ENCODE measurements at regions not wholly inside any gene's neighbourhood (a gene's known extent, or its start where the extent isn't known, plus 50 kb on each side); places are given as distances from the start of the nearest gene placed in this dataset.
"Not testable (repeated sequence)": the region's sequence is repeated elsewhere in the genome, so short reads cannot be mapped to it uniquely, and the experiment has no call there.

DNA sequence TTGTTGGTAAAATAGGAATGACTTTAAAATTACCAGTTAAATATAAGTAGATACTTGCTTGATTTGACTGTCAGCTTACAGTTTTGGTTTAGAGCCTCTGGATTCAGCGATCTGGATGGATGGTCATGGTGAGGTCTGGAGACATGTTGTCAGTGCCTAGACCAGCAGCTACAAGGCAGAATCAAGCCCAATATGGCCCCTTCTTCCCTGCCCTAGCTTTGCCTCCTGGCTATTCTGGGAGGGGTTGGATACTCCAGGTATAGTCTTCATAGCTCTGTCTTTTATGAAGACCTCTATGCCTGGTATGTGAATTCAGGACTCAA, 166.5 kb upstream of the VIPR2 start:
- H3K4me3 ChIP-seq (ENCODE audit: insufficient read depth, low read length): no peak overlapping the region
- no peaks in the 10 kb centered on the region for H3K4me1 ChIP-seq (ENCODE audit: insufficient read depth, low read length)
- H3K27me3 ChIP-seq (ENCODE audit: insufficient read depth, low read length): no peaks in the 10 kb centered on the region
- H3K4me2 ChIP-seq (ENCODE audit: insufficient read depth, low read length): no peak overlapping the region
- no peaks in the 10 kb centered on the region for H3K36me3 ChIP-seq (ENCODE audit: insufficient read depth, low read length)
- H3K27ac ChIP-seq (ENCODE audit: low read depth, low read length): no peak overlapping the region
- H2AFZ ChIP-seq (ENCODE audit: low read length): no peak overlapping the region
- H4K20me1 ChIP-seq (ENCODE audit: insufficient read depth, low read length): no peaks in the 10 kb centered on the region
- no peak for TF ChIP-seq CTCF (IDR thresholded peaks at IDR 0.05; ENCODE audit: extremely low read depth, low read depth, low read length)
- no peaks in the 10 kb centered on the region for H3K79me2 ChIP-seq (ENCODE audit: insufficient read depth, low read length)
- H3K9me3 ChIP-seq (ENCODE audit: low read depth, low read length): no peaks in the 10 kb centered on the region
- no peak for DNase-seq (ENCODE audit: insufficient read length, low spot score, missing footprints)

DNA sequence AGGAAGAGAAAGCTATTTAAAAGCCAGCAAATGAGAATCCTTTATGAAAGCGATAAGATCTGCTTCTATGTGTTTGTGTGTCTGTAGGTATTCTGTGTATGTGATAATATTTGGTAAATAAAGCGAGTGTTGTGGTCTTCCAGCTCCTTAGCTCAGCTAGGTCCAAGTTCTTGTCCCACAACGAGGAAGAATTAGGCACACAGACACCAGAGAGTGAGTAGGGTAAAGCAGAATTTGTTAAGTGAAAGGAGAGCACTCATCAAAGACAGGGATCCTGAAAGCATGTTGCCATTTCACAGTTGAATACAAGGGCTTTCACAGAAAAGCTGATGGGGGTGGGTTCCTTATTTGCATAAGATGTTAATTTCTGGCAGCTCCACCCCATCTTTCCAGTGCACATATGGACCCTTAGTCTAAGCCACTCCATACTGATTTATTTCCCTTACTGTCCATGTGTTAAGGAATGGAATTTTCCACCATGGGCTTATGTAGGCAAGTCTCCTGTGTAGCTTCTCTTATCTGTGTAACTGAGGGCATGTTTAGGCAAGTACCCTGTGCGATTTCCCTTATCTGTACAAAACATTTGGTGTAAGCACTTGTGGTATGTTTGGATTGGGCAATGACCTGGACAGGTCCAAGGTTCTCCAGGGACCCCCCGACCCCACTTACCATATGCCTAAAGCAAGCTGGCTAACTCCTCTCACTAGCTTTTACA, 165.9 kb upstream of the VIPR2 start:
- H3K4me3 ChIP-seq (ENCODE audit: insufficient read depth, low read length): no peak overlapping the region
- no peaks in the 10 kb centered on the region for H3K79me2 ChIP-seq (ENCODE audit: insufficient read depth, low read length)
- no peak for TF ChIP-seq CTCF (IDR thresholded peaks at IDR 0.05; ENCODE audit: extremely low read depth, low read depth, low read length)
- no peaks in the 10 kb centered on the region for H3K9me3 ChIP-seq (ENCODE audit: low read depth, low read length)
- DNase-seq (ENCODE audit: insufficient read length, low spot score, missing footprints): no peak
- H3K27me3 ChIP-seq (ENCODE audit: insufficient read depth, low read length): no peaks in the 10 kb centered on the region
- no peak overlapping the region for H3K4me2 ChIP-seq (ENCODE audit: insufficient read depth, low read length)
- H2AFZ ChIP-seq (ENCODE audit: low read length): no peak overlapping the region
- no peak overlapping the region for H3K27ac ChIP-seq (ENCODE audit: low read depth, low read length)
- no peaks in the 10 kb centered on the region for H4K20me1 ChIP-seq (ENCODE audit: insufficient read depth, low read length)
- no peaks in the 10 kb centered on the region for H3K4me1 ChIP-seq (ENCODE audit: insufficient read depth, low read length)
- H3K36me3 ChIP-seq (ENCODE audit: insufficient read depth, low read length): no peaks in the 10 kb centered on the region

DNA sequence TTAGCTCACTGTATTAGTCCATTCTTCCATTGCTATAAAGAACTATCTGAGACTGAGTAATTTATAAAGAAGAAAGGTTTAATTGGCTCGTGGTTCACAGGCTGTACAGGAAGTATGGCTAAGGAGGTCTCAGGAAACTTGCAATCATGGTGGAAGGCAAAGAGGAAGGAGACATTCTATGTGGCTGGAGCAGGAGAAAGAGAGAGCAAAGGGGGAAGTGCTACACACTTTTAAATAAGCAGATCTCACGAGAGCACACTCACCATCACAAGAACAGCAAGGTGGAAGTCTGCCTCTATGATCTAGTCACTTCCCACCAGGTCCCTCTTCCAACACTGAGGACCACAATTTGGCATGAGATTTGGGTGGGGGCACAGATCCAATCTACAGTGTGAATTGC, 164.5 kb upstream of the VIPR2 start:
- H3K36me3 ChIP-seq (ENCODE audit: insufficient read depth, low read length); H2AFZ ChIP-seq (ENCODE audit: low read length); H3K27ac ChIP-seq (ENCODE audit: low read depth, low read length); H3K4me3 ChIP-seq (ENCODE audit: insufficient read depth, low read length); H3K9me3 ChIP-seq (ENCODE audit: low read depth, low read length); H4K20me1 ChIP-seq (ENCODE audit: insufficient read depth, low read length); H3K4me1 ChIP-seq (ENCODE audit: insufficient read depth, low read length); DNase-seq (ENCODE audit: insufficient read length, low spot score, missing footprints); H3K79me2 ChIP-seq (ENCODE audit: insufficient read depth, low read length); H3K27me3 ChIP-seq (ENCODE audit: insufficient read depth, low read length); H3K4me2 ChIP-seq (ENCODE audit: insufficient read depth, low read length): not testable (repeated sequence)

DNA sequence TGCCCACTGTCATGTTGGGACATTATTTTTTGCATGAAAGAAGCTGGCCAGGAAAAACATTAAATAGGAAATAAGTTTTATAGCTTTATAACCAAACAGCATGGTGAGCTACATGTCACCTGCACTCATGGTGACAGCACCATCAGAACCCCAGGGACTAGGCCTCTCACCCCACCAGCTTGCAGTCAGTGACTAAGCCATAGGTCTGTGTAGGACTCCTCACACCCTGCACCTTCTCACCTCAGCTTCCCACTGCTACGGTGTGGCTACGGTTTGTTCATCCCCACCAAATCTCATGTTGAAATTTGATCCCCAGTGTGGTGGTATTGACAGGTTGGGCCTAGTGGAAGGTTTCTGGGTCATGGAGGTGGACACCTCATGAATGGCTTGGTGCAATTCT, 161.3 kb upstream of the VIPR2 start:
- H3K9me3 ChIP-seq (ENCODE audit: low read depth, low read length): no peaks in the 10 kb centered on the region
- no peaks in the 10 kb centered on the region for H3K79me2 ChIP-seq (ENCODE audit: insufficient read depth, low read length)
- no peak for DNase-seq (ENCODE audit: insufficient read length, low spot score, missing footprints)
- no peak overlapping the region for H3K4me3 ChIP-seq (ENCODE audit: insufficient read depth, low read length)
- no peak overlapping the region for H3K27ac ChIP-seq (ENCODE audit: low read depth, low read length)
- H3K4me1 ChIP-seq (ENCODE audit: insufficient read depth, low read length): no peaks in the 10 kb centered on the region
- H3K4me2 ChIP-seq (ENCODE audit: insufficient read depth, low read length): no peak overlapping the region
- H3K27me3 ChIP-seq (ENCODE audit: insufficient read depth, low read length): no peaks in the 10 kb centered on the region
- no peaks in the 10 kb centered on the region for H4K20me1 ChIP-seq (ENCODE audit: insufficient read depth, low read length)
- no peaks in the 10 kb centered on the region for H3K36me3 ChIP-seq (ENCODE audit: insufficient read depth, low read length)
- TF ChIP-seq CTCF (IDR thresholded peaks at IDR 0.05; ENCODE audit: extremely low read depth, low read depth, low read length): no peak
- no peak overlapping the region for H2AFZ ChIP-seq (ENCODE audit: low read length)

DNA sequence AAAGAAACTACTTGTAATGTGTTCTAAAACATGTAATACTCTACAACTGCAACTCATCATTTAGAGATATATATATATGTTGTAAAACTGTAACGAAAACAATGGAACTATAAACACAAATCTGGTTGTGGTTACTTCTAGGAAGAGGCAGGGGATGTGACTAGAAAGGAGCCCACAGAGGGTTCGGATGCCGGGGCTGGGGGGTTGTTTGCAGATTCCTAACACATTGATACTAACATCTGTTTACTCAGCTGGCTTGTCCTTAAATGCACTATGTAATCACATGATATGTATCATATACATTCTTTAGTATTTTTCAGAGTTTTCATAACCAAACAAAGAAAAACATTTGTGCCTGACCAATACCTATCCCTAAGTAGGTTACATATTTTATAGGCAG, 160.5 kb upstream of the VIPR2 start:
- H3K9me3 ChIP-seq (ENCODE audit: low read depth, low read length); H3K79me2 ChIP-seq (ENCODE audit: insufficient read depth, low read length); H3K4me3 ChIP-seq (ENCODE audit: insufficient read depth, low read length); H3K36me3 ChIP-seq (ENCODE audit: insufficient read depth, low read length); H2AFZ ChIP-seq (ENCODE audit: low read length); H3K4me1 ChIP-seq (ENCODE audit: insufficient read depth, low read length); H4K20me1 ChIP-seq (ENCODE audit: insufficient read depth, low read length); H3K4me2 ChIP-seq (ENCODE audit: insufficient read depth, low read length); DNase-seq (ENCODE audit: insufficient read length, low spot score, missing footprints); H3K27me3 ChIP-seq (ENCODE audit: insufficient read depth, low read length); H3K27ac ChIP-seq (ENCODE audit: low read depth, low read length): not testable (repeated sequence)

DNA sequence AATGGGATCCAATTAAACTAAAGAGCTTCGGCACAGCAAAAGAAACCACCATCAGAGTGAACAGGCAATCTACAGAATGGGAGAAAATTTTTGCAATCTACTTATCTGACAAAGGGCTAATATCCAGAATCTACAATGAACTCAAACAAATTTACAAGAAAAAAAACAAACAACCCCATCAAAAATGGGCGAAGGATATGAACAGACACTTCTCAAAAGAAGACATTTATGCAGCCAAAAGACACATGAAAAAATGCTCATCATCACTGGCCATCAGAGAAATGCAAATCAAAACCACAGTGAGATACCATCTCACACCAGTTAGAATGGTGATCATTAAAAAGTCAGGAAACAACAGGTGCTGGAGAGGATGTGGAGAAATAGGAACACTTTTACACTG, 158.8 kb upstream of the VIPR2 start:
- H2AFZ ChIP-seq (ENCODE audit: low read length); H3K4me3 ChIP-seq (ENCODE audit: insufficient read depth, low read length); H3K27me3 ChIP-seq (ENCODE audit: insufficient read depth, low read length); H3K36me3 ChIP-seq (ENCODE audit: insufficient read depth, low read length); H3K4me1 ChIP-seq (ENCODE audit: insufficient read depth, low read length); H3K4me2 ChIP-seq (ENCODE audit: insufficient read depth, low read length); DNase-seq (ENCODE audit: insufficient read length, low spot score, missing footprints); H3K27ac ChIP-seq (ENCODE audit: low read depth, low read length); H3K79me2 ChIP-seq (ENCODE audit: insufficient read depth, low read length); H4K20me1 ChIP-seq (ENCODE audit: insufficient read depth, low read length); H3K9me3 ChIP-seq (ENCODE audit: low read depth, low read length): not testable (repeated sequence)

Measured in osteoblast (primary cell).